ENCODE measurements at regions not wholly inside any gene's neighbourhood (a gene's known extent, or its start where the extent isn't known, plus 50 kb on each side); places are given as distances from the start of the nearest gene placed in this dataset.

GRCh38 chr5:146967646-146968045 lies 89.1 kb upstream of the PPP2R2B start:
- Histone ChIP-seq H3K9me3 (ENCODE audit: control insufficient read depth in 1 of 2, insufficient read depth in 1 of 2, low read depth in 1 of 2, low read length in 2 of 2) (no peaks in the 10 kb centered on the region), H3K9me2 (ENCODE audit: insufficient read depth) (no peaks in the 10 kb centered on the region), H3K4me2 (ENCODE audit: low read length) (no peak overlapping the region), H3K9ac (ENCODE audit: low read length) (no peak overlapping the region), H3K79me2 (ENCODE audit: insufficient read depth, low read length) (no peaks in the 10 kb centered on the region), H2AFZ (ENCODE audit: low read depth, low read length, poor library complexity, severe bottlenecking) (no peak overlapping the region), H3K4me3 (replicated peaks in 1 of 2; ENCODE audit: low read depth in 1 of 2, low read length in 2 of 2) (no peak overlapping the region), H4K20me1 (ENCODE audit: insufficient read depth) (no peaks in the 10 kb centered on the region), H3K27me3 (ENCODE audit: insufficient read depth, low read length) (no peaks in the 10 kb centered on the region), H3K36me3 (ENCODE audit: control insufficient read depth in 1 of 2, insufficient read depth in 2 of 2, low read length in 2 of 2) (no peaks in the 10 kb centered on the region), H3K27ac (ENCODE audit: low read depth, low read length) (no peak overlapping the region), H3K4me1 (ENCODE audit: control insufficient read depth in 1 of 2, insufficient read depth in 2 of 2, low read length in 2 of 2) (peaks cover 0 to 8% of the 10 kb centered on the region in 2 experiments; a peak in 1 of 4 replicates)
- TF ChIP-seq CTCF (IDR thresholded peaks at IDR 0.05 in 2 of 3, conservative IDR thresholded peaks at IDR 0.05 in 1 of 3; ENCODE audit: borderline replicate concordance in 1 of 3, insufficient read depth in 1 of 3, low read depth in 2 of 3, low read length in 2 of 3), result no peak
- no peak for ATAC-seq
- RAD21 ChIA-PET (ENCODE audit: low non-redundant PET in 1 of 2, low total read pairs in 2 of 2, uncharacterized antibody in 2 of 2, unreplicated experiment in 2 of 2), result no interaction called here
- POLR2A ChIA-PET, result no interaction called here
- CTCF ChIA-PET, result interaction anchor here (2.3 to 4.2 kb wide), 5 partner anchors 221 to 434 kb away, joined by 17 to 81 read pairs (median 32); no protein-coding TSS in a partner anchor
- intact Hi-C loops (cut with micrococcal nuclease), result loop anchor here (2.0 to 10.0 kb wide), 3 partner anchors 221 to 503 kb away; no protein-coding TSS in a partner anchor
- no TSS peak for BruUV-seq (replicated peaks)
- no peak for DNase-seq (ENCODE audit: low read depth, low spot score)

DNA sequence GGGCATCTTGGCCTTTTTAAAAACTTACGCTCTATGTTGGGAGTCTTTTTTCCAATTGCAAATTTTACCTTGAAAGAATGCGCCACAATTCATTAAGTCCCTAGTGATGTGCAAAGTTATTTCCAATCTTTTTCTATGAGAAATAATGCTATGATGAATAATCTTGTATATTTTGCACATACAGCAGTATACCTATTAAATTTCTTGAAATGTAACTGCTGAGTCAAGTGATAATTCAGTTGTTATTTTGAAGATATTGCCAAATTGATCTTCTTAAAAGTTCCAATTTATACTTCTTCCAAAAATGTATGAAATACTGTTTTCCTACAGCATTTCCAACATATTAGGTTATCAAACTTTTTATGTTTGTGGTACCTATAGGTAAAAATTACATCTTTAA lies 92.8 kb upstream of the PPP2R2B start:
- no peak overlapping the region for H3K27ac ChIP-seq (ENCODE audit: low read depth, low read length)
- H4K20me1 ChIP-seq (ENCODE audit: insufficient read depth), result no peaks in the 10 kb centered on the region
- POLR2A ChIA-PET, result no interaction called here
- H3K9me2 ChIP-seq (ENCODE audit: insufficient read depth), result no peaks in the 10 kb centered on the region
- no peaks in the 10 kb centered on the region for H3K4me1 ChIP-seq (ENCODE audit: control insufficient read depth in 1 of 2, insufficient read depth in 2 of 2, low read length in 2 of 2)
- no peaks in the 10 kb centered on the region for H3K36me3 ChIP-seq (ENCODE audit: control insufficient read depth in 1 of 2, insufficient read depth in 2 of 2, low read length in 2 of 2)
- BruUV-seq (replicated peaks), result no TSS peak
- H3K79me2 ChIP-seq (ENCODE audit: insufficient read depth, low read length), result no peaks in the 10 kb centered on the region
- DNase-seq (ENCODE audit: low read depth, low spot score) (no peak), ATAC-seq (no peak)
- H3K27me3 ChIP-seq (ENCODE audit: insufficient read depth, low read length), result no peaks in the 10 kb centered on the region; the same call in 1 of the 2 replicates
- RAD21 ChIA-PET (ENCODE audit: low non-redundant PET in 1 of 2, low total read pairs in 2 of 2, uncharacterized antibody in 2 of 2, unreplicated experiment in 2 of 2), result no interaction called here
- CTCF ChIA-PET, result no interaction called here
- H2AFZ ChIP-seq (ENCODE audit: low read depth, low read length, poor library complexity, severe bottlenecking), result no peak overlapping the region
- H3K9me3 ChIP-seq (ENCODE audit: control insufficient read depth in 1 of 2, insufficient read depth in 1 of 2, low read depth in 1 of 2, low read length in 2 of 2), result no peaks in the 10 kb centered on the region
- H3K4me3 ChIP-seq (replicated peaks in 1 of 2; ENCODE audit: low read depth in 1 of 2, low read length in 2 of 2), result no peak overlapping the region
- intact Hi-C loops (cut with micrococcal nuclease), result no loop called here
- H3K9ac ChIP-seq (ENCODE audit: low read length), result no peak overlapping the region
- no peak overlapping the region for H3K4me2 ChIP-seq (ENCODE audit: low read length)
- TF ChIP-seq POLR2AphosphoS5 (IDR thresholded peaks at IDR 0.05; ENCODE audit: low read depth, low read length) (no peak), POLR2A (IDR thresholded peaks at IDR 0.05; ENCODE audit: borderline replicate concordance, extremely low read depth, insufficient read depth, insufficient read length) (no peak), EZH2 (IDR thresholded peaks at IDR 0.05) (no peak), MAX (IDR thresholded peaks at IDR 0.05) (no peak), FOSL1 (IDR thresholded peaks at IDR 0.05; ENCODE audit: low read depth) (no peak), ATF3 (IDR thresholded peaks at IDR 0.05) (no peak), SRF (IDR thresholded peaks at IDR 0.05; ENCODE audit: low read depth) (no peak), SIN3A (IDR thresholded peaks at IDR 0.05; ENCODE audit: low read depth) (no peak), ELF1 (IDR thresholded peaks at IDR 0.05; ENCODE audit: borderline replicate concordance, low read depth) (no peak), RAD21 (IDR thresholded peaks at IDR 0.05; ENCODE audit: low read depth) (no peak), YY1 (IDR thresholded peaks at IDR 0.05; ENCODE audit: extremely low read depth, insufficient replicate concordance, low read depth, low read length) (no peak), ZFX (IDR thresholded peaks at IDR 0.05) (no peak), CEBPB (IDR thresholded peaks at IDR 0.05; ENCODE audit: low read depth) (no peak), EZH2phosphoT487 (IDR thresholded peaks at IDR 0.05; ENCODE audit: borderline replicate concordance) (no peak), TCF7L2 (IDR thresholded peaks at IDR 0.05; ENCODE audit: borderline replicate concordance, extremely low read depth, insufficient read depth, insufficient read length) (no peak), CBX3 (IDR thresholded peaks at IDR 0.05; ENCODE audit: low read depth) (no peak), CTCF (IDR thresholded peaks at IDR 0.05 in 2 of 3, conservative IDR thresholded peaks at IDR 0.05 in 1 of 3; ENCODE audit: borderline replicate concordance in 1 of 3, insufficient read depth in 1 of 3, low read depth in 2 of 3, low read length in 2 of 3) (no peak)
